ENCODE measurements at regions not wholly inside any gene's neighbourhood (a gene's known extent, or its start where the extent isn't known, plus 50 kb on each side); places are given as distances from the start of the nearest gene placed in this dataset.

DNA sequence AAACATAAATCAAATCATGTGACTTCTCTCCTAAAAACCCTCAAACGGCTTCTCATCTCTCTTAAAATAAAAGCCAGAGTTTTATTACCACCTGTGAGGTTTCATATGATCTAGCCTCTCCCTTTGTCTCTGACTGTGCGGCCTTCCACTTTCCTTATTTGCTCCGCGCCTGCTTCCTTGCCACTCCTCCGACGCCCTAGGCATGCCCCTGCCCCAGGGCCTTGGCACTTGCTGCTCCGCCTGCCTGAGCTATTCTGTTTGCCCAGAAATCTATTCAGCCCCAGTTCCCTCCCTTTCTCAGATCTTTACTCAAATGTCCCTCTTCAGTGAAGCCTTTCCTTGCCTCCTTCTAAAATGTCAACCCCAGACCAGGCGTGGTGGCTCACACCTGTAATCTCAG, 57.5 kb upstream of the DISP3 start:
- Histone ChIP-seq H3K9me3 (replicated peaks; ENCODE audit: low read length) (no peaks in the 10 kb centered on the region), H3K36me3 (ENCODE audit: insufficient read depth, low read length) (no peaks in the 10 kb centered on the region), H3K27me3 (ENCODE audit: control insufficient read depth, insufficient read depth, low read length) (peaks cover 17% of the 10 kb centered on the region), H3K4me1 (ENCODE audit: control insufficient read depth, insufficient read depth, low read length) (no peaks in the 10 kb centered on the region), H3K4me2 (ENCODE audit: low read length) (no peak overlapping the region), H3K9ac (ENCODE audit: low read depth, low read length) (no peak overlapping the region), H3K4me3 (ENCODE audit: low read length) (no peak overlapping the region)

DNA sequence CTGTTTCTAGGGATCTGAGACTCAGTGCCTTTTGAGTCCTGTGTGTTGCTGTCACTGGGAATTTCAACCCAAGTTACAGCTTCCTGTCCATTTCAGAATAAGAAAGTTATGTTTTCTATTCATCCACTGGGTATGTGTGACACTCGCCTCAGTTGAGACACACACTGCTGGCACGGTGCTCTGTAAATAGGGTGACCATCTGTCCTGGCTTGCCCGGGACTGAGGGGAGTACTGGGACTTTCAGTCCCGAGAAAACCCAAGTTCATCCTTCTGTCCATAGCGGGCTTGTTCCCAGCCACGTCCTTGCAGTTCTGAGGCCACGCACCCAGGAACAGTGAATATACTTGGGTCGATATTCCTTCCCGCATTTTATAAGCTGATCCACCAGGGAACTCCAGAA, 56.3 kb upstream of the DISP3 start:
- Histone ChIP-seq H3K9me3 (replicated peaks; ENCODE audit: low read length) (no peaks in the 10 kb centered on the region), H3K4me1 (ENCODE audit: control insufficient read depth, insufficient read depth, low read length) (no peaks in the 10 kb centered on the region), H3K4me2 (ENCODE audit: low read length) (no peak overlapping the region), H3K36me3 (ENCODE audit: insufficient read depth, low read length) (no peaks in the 10 kb centered on the region), H3K4me3 (ENCODE audit: low read length) (no peak overlapping the region), H3K9ac (ENCODE audit: low read depth, low read length) (no peak overlapping the region), H3K27me3 (ENCODE audit: control insufficient read depth, insufficient read depth, low read length) (peaks cover 10% of the 10 kb centered on the region)

DNA sequence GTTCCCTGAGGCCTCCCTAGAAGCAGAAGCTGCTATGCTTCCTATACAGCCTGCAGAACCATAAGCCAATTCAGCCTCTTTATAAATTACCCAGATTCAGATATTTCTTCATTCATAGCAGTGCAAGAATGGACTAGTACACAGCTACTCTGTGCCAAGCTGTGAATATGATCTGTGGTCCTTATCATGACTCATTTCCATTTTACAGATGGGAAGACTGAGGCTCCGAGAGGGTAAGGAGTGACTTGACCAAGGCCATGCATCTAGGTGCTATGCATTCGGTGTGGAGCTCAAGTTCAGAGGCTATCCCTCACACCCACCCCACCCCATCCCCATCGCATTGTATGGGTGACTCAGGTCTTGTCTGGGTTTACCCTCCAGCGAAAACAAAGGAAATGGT, 52.3 kb upstream of the DISP3 start:
- Histone ChIP-seq H3K4me1 (ENCODE audit: control insufficient read depth, insufficient read depth, low read length) (no peaks in the 10 kb centered on the region), H3K4me3 (ENCODE audit: low read length) (no peak overlapping the region), H3K4me2 (ENCODE audit: low read length) (no peak overlapping the region), H3K9me3 (replicated peaks; ENCODE audit: low read length) (no peaks in the 10 kb centered on the region), H3K9ac (ENCODE audit: low read depth, low read length) (no peak overlapping the region), H3K36me3 (ENCODE audit: insufficient read depth, low read length) (no peaks in the 10 kb centered on the region), H3K27me3 (ENCODE audit: control insufficient read depth, insufficient read depth, low read length) (peaks cover 9% of the 10 kb centered on the region)

GRCh38 chr1:11428789-11429188, 50.2 kb upstream of the DISP3 start:
- Histone ChIP-seq H3K36me3 (ENCODE audit: insufficient read depth, low read length) (no peaks in the 10 kb centered on the region), H3K9me3 (replicated peaks; ENCODE audit: low read length) (no peaks in the 10 kb centered on the region)

More at GRCh38 chr1:11428789-11429188, 50.2 kb upstream of the DISP3 start:
- H3K4me1 ChIP-seq (ENCODE audit: control insufficient read depth, insufficient read depth, low read length) = no peaks in the 10 kb centered on the region
- H3K4me3 ChIP-seq (ENCODE audit: low read length) = no peak overlapping the region
- no peak overlapping the region for H3K4me2 ChIP-seq (ENCODE audit: low read length)
- H3K9ac ChIP-seq (ENCODE audit: low read depth, low read length) = no peak overlapping the region
- H3K27me3 ChIP-seq (ENCODE audit: control insufficient read depth, insufficient read depth, low read length) = peaks cover 9% of the 10 kb centered on the region

Measured in skeletal muscle satellite cell (primary cell).